NOMO-1 treated with DMSO at 0.1 percent for 48 hours (cell line): ENCODE measurements at regions not wholly inside any gene's neighbourhood (a gene's known extent, or its start where the extent isn't known, plus 50 kb on each side); places are given as distances from the start of the nearest gene placed in this dataset.

Experiments
- DNase-seq: peaks from one replicate; lab custom pipeline; 2025; ENCODE audit not compliant: unreplicated experiment; lab: John Stamatoyannopoulos, UW

DNA sequence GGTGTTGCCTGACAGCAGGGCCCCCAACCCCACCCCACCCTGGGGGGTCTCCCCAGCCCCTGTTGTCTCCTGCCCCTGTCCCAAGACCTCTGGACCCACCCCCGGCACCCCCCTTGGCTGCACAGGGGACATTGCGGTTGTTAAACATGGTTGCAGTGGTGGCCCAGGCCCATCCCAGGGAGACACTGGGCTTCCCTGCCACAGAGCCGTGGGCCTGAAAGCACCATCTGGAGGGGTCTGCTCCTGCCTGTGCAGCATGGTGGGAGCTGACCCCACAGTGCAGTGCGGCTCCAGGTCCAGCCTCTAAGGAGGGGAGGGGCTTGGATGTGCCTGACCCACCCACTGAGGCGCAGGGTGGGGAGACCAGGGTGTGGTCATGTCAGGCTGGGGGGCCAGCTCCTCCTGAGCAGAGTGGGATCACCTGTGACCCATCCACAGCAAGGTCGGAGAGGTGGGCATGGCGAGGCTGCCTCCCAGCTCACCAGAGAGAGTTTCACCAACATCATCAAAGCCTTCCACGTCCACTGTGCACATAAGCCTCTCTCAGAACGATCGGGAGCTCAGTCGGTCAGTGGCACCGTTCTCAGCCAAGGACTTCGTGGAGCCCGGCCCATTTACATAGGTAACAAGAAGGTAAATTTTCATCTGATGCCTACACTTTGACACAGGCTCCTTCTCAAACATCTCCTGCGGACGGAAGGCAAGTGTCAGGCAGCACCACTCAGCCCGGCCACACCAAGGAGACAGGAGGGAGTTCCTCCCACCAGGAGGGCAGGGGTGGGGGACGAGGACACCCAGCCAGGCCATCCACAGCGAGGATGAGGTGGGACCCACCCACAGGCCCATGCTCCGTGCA is 201.1 kb downstream of the BRD1 start:
- no peak for DNase-seq

DNA sequence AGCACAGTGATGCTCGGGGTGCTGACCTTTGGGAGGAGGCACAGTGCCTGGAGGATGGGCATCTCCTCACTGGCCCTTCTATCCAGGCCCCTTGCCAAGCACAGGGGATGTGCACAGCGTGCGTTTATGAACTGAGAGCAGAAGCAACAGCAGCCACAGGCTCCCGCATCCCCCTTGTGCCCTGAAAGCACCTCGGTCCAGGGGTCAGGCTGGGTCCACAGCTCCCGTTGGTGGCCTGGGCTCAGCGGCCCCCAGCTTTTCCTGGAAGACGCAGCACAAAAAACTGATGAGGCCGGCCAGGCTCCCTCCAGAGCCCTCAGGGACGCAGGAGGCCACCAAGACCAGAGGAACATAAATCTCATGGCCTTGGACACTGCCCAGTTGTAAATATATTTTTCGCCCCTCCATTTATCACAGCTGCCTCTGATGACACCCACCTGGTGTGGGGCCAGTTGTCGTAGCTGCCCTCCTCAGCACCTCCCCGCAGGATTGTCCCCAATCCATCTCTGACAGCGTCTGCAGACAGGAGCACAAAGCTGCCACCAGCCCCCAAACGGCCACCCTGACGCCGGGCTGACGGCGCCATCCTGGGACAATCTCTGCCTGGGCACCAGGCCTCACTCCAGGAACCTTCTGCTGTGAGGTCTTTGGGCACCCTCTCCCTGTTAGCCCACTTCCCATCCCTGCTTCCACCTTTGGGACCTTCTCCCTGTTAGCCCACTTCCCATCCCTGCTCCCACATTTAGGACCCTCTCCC is 203.1 kb downstream of the BRD1 start:
- DNase-seq: no peak

DNA sequence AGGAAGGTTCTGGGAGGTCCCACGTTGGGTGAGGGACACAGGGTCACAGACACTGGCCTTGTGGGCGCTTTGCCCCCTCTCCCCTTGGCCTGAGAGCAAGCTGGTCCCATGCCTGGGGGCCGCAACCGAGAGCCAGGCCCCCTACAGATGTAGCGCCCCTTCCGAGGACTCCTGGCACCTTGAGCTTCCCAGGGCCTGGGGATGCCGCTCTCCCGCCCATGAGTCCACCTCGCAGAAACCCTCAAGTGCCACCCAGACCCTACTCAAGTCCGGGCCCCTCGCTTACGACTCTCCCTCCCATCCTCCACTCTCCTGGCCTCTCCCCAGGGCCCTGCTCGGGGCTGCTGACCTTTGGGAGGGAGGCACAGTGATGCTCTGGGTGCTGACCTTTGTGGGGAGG is 204.0 kb downstream of the BRD1 start:
- no peak for DNase-seq

DNA sequence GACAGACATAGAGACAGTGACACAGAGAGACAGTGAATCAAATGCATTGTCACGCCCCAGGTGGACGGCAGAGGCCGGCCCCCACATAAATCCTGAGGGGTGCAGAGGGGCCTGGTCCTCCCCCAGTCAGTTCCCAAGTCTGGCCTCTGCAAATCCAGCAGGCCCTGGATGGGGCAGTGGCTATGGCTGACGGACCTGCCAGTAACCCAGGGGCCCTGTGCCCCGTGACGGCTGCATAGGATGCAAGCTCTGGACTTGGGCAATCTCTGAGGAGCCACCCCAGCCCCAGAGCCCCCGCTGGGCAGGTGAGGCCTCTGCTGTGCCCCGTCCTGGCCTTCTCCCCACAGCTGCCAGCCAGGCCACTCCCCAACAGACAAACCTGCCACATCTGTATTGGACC is 204.5 kb downstream of the BRD1 start:
- DNase-seq: no peak

DNA sequence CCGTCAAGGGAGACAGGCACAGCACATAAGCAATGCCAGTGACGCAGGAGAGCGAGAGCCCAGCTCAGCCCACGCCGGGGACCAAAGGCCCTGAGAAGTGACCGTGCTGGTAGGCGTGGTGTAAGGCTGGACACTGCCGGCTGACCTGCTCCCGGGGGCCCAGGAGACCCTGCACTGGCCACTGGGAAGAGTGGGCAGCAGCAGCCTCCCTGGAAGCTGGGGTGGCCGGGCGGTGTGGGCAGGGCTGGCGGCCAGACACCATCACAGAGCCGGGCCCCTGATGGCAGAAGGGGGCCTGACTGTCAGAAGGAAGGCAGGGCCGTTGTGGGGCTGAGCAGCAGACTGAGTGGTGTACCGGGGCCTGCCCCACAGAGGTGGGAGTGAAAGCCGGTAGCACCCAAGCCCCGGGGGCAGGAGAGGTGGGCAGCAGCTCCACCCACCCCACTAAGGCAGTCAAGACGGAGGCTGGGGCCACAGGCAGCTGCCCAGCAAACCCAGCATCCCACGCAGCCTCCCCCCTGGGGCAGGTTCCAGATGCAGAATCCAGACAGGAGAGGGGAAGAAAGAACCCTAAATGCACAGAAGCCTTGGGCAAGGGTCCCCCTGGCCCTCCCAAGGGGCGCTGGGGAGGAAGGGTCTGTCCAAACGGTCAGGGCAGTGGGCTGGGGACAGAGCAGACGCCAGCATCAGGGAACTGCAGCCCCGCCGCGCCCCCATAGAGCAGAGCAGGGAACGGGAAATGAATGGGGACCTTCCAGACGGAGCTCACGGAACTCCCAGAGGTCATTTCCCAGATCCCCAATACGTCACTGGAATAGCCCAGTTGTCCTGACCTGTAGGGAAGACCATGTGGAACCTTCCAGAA is 205.2 kb downstream of the BRD1 start:
- no peak for DNase-seq

DNA sequence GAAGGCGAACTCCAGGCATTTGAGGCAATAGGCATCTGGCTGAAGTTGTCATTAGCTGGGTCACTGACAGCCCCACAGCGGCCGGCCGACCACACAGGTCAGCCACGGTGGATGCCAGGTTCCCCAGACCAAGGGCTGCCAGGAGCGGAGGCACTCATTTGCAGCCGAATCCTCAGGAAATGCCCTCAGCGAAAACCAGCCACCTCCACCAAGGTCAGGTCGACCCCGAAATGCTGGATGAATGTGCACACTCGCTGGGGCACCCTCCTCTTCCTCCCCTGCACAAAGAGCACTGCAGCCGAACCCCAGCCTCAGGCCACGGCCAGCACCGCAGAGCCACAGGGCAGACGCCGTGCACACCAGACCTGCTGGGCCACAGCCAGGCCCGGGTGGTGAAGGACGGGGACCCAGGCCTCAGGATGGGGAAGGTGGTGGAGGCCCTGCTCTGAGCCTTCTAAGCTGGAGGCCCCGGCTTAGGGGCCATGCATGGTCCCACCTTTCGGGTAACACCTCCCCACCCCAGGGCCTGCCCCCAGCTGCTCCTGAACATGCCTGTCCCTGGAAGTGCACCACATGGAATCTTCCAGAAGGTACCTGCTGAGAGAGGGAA is 206.0 kb downstream of the BRD1 start:
- DNase-seq: no peak

DNA sequence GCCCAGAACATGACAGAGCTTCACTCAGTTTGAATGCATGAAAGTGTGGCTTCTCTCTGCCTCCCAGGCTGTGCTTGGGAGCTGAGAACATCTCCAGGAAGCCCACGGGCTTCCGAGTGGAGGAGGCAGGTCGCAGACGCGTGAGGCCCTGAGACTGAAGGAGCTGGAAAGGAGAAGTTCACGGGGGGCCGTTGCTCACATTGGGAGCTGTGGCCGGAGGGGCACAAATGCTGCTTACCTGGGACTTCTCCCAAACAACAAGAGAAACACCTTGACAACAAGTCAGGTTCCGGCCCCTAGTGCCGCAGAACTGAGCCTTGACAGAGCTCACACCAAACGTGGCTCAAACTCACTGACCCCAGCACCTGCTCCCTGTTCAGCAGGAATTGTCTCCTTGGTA is 207.0 kb downstream of the BRD1 start:
- DNase-seq: no peak

DNA sequence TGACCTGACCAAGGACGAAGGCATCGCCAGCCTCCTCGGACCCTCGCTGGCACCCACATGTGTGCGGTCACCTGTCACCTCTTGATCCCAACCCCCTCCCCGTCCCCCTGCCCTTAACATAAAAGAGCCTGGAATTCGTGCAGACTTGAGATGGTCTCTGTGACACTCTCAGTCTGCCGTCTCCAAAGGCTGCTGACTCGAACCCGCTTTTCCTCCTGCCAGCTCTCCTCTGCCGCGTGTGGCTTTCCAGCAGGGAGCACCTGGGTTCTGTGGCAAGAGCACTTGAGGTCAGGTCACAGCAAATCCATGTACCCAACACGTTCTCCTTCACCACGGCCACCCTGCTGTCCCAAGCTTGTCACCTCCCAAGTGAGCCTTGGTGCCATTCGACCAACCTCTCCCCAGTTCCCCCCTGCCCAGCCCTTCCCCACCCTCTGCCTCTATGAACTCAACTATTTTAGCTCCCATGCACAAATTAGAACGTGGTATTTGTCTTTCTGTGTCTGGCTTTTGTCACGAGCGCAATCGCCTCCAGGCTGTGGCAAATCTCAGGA is 207.6 kb downstream of the BRD1 start:
- no peak for DNase-seq

DNA sequence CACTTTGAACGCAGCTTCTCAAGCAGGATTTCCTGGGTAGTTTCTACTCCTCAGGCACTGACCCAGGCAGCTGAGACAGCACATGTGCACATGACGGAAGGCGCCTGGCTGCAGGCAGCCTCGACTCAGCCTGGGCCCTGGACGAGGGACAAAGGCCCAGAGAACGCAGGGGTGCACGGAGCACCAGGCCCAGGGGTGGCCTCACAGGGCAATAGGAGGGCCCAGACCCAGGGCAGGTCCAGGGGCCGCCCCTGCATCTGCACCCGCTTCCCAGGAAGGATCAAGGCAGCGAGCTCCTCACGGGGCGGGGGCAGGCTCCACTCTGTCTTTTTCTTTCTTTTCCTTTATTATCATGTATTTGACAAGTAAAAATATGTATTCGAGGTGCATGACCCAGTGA is 208.4 kb downstream of the BRD1 start:
- DNase-seq: no peak

DNA sequence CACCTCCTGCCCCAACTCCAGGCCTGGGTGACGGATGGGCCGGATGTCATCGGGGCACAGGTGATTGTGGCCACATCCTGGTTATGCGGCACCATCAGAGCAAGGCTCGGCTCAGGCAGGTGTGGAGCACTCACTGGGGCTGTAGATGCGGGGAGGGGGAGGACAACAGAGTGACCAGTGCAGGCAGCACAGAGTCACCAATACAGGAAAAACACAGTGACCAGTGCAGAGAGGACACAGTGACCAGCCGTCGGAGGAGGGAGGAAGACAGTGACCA is 209.1 kb downstream of the BRD1 start:
- DNase-seq: no peak

DNA sequence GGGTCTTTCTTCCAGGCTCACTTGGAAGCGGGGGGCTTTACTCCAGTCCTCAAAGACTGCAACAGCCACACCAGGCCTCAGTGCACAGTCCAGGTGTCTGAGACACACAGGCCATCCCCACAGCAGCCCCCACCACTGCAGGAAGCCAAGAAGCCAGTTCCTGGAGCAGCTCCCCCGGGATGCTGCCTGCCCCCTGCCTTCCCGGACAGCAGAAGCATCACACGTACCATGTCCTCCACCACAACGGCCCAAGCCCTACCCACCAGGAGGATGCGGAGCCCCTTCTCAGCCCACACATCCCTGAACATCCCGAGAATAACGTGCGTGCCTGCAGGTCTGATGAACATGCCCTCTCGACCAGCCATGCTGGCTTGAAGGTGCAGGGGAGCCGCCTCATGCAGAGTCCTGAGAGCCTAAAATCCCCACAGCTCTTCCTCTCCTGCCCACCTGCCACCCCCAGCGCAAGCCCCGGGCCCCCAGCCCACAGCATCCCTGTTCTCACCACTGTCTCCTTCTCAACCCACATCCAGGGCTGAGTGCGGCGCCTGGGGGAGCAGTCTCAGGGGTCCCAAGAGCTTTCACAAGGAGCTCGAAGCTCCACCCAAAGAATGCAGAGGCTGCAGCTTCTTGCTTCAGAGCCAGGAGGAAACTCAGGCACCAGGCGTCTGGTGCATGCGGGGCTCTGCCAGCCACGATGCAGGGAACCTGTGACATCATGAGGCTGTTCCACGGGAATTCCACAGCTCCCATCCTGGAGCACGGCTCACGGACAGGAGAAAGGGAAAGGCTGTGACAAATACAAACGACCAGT is 209.6 kb downstream of the BRD1 start:
- no peak for DNase-seq

DNA sequence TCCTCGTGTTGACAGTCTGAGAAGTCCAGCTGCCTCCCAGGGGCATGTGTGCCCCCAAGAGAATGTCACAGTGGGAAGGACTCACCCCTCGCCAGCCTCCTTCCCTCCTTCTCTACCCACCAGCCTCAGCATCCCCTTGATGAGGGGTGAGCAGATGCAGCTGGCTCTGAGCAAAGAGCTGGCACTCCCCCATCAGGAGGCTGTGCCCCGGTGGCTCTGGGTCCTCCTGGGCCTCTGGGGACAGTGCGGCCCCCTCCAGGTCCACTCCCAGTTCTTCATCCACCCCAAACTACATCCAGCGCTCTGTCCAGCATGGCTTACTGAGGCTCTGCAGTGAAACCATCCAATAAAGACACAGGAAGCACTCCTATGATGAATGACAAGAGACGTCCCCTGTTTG is 210.4 kb downstream of the BRD1 start:
- DNase-seq: no peak

DNA sequence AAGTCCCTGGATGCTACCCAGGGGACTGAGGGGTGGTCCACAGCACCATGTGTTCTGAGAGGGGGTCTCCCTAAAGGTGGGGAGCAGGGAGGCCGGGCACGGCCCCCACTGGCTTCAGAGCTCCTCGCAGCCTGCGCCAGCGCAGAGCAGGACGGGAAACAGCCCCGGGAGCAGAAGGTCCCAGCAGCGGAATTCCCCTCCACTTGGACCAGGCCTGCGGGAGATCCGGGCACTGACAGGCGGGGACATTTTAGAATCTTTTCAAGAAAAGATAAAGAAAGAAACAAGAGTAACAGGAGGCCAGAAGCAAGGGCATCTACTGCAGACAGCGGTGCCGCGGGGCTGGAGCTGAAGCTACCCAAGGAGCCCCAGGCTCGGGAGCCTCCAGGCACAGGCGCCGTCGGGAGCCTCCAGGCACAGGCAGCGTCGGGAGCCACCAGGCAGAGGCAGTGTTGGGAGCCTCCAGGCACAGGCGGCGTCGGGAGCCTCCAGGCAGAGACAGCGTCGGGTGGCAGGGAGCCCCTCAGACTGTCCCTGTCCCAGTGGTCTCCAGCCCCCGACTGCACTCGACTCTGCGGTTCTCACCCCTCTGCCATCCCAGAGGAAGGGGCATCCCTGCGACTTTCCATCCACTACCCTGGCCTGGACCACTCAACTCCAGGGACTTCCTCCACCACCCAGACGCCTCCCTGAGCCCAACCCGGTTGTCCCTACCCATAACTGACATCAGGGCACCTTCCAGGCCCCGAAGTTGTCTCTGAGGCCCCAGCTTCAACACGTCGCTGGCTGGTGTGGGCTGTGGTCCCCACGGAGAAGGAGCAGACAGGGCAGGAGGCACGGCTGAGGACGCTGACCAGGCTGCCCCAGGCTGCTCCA is 211.1 kb downstream of the BRD1 start:
- no peak for DNase-seq

DNA sequence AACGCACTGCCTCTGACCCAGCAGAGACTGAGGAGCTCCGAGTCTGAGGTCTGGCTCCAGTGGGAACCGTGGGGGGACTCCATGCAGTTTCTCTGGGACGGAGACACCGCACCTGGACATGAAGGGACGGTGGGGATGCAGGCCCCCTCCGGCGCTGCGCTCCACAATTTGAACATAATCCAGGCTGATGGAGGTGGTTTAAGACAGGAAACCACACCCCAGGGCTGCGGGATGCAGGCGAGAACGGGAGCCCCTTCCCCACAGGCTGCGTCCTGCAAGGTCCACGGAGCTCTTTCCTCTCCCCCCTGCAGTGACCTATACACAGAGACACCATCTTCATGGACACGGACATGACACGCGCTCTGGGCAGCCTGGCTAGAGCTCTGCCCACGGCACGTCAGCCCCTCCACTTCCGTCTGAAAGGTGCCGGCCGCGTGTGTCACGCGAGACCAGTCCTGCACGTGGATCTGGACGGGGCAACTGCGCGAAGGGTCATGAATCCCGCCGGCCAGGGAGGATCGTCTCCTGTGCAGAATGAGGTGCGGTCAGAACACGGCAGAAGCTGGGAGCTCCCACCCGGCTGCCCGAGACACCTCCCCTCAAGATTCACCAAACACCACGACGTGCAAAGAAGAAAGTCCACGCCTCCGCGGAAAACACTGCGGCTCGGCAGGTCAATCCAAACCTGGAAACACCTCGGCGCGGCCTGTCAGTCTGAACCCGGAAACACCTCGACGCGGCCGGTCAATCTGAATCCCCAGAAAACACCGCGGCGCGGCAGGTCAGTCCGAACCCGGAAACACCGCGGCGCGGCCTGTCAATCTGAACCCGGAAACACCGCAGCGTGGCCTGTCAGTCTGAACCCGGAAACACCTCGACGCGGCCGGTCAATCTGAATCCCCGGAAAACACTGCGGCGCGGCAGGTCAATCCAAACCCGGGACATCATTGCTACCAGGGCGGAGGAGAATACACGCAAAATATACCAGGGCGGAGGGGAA is 212.4 kb downstream of the BRD1 start:
- DNase-seq: no peak

DNA sequence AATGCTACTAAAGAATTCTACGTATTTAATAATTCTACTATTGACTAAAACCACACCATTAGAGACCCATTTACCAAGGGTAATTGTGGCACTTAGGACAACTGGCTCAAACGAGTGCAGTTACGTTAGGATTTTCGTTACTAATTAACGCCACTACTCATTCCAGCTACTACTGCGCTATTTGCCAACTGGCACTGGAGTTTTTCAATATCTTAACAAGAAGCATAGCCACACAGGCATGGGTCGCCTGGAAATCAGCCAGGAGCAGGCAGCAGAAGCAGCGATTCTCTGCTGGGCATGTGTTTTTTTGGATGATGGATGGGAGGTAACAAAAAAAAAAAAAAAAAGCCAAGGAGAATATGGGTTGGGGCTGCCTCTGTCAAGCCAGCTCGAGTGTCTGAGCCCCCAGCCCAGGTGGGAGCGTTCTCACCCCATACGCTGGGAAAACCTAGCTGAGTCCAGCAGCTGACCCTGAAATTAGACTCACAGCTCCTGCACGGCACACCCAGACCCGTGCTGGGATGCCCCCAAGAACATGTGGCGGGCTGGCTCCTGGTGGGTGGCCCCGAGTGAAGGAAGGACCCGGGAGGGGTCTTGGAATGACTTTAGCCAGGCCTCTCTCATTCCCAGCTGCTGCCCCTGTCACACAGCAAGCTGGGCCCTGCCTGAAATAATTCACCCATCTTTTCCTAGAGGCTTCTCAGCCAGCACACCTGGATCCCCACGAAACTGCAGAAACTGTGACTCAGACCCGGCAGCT is 214.0 kb downstream of the BRD1 start:
- DNase-seq: no peak

DNA sequence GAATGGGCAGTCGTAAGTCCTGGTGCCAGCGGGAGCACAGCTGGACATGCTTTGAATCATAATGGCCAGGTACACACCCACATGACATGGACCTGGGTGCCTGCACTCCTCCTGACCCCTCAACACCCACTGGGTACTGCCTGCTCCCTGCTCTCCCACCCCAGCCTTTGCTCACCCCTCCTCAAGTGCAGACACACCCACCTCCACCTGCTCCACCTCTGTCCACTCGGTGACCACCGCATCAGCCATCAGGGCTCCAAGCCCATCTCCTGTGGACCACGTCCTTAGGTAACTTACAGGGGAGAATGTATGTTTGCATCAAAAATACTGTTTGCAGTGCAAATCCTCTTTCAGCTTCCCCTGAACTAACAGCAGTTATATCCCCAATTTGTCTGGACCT is 214.6 kb downstream of the BRD1 start:
- no peak for DNase-seq

DNA sequence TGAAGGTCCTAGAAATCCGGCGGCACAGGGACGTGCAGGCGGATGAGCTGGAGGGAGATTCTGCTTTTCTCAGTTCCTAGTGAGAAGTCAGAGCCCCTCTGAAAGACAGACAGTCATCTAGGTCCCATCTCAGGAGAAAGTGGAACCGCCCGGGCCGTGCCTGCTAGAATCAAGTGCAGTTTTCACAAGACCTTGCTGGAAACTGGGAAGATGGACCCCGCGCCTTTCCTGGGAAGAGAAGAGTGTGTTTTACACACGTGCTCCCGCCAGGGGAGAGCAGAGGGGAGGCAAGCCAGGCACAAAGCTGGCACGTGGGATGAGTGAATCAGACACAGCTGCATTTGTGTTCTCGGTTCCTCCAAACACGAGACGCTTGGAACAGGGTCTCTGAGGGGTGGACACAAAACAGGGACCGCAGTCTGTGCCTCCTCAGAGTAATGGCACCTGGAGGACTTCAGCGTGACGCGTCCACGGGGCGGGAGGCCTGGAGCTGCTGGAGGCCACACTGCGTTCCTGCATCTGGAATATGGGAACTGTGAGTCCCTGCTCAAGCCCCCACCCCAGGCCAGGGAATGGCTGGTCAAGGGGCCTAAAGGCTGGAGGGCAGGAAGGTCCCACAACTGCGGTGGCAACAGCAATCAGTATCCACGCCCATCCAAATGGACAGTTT is 218.3 kb downstream of the BRD1 start:
- no peak for DNase-seq
